Right lobe of liver (tissue), 4 donors: ENCODE measurements at regions not wholly inside any gene's neighbourhood (a gene's known extent, or its start where the extent isn't known, plus 50 kb on each side); places are given as distances from the start of the nearest gene placed in this dataset.

ENCODE experiments used
- POLR2A ChIP-seq: fragments of 450-650 bp; IDR thresholded peaks from one replicate; pipeline ENCODE4 v1.6.1; 2017; ENCODE audit warnings: antibody characterized with exemption, mild to moderate bottlenecking
- TF ChIP-seq, protein P1 (sequence below), 4 donors: fragments of 200-600 bp in 3 of 4; fragments of 450-650 bp in 1 of 4; IDR thresholded peaks; one replicate each; pipeline versions ENCODE4 v1.5.1 to v1.8.0; 2016 to 2022; ENCODE audit warnings: antibody characterized with exemption in 4 of 4, mild to moderate bottlenecking in 2 of 4
- donor health status: DM: no; HTN: no; CAD: no.
- donor health status: DM: no; HTN: no; CAD: no.
- donor health status: DM: no; HTN: yes; CAD: no.

DNA sequence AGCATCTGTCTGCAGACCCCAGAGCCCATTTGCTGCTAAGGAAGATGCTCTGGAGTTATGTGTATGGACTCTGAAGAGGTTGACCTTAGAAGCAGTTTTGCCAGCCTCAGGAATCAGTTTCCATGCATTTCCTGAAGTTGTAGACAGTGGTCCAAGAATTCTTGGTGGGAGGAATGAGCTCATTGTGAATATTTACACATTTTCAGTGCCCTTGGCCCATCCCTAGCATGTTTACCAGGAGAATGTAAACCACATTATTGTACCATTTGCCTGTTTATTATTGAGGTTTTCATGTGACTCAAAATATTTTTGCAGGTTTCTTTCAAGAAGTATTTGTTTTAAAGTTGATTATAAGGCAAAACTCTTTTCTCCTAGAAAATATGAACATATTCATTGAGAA is 93.8 kb downstream of the NXNL2 start:
- TF ChIP-seq, protein P1, sequence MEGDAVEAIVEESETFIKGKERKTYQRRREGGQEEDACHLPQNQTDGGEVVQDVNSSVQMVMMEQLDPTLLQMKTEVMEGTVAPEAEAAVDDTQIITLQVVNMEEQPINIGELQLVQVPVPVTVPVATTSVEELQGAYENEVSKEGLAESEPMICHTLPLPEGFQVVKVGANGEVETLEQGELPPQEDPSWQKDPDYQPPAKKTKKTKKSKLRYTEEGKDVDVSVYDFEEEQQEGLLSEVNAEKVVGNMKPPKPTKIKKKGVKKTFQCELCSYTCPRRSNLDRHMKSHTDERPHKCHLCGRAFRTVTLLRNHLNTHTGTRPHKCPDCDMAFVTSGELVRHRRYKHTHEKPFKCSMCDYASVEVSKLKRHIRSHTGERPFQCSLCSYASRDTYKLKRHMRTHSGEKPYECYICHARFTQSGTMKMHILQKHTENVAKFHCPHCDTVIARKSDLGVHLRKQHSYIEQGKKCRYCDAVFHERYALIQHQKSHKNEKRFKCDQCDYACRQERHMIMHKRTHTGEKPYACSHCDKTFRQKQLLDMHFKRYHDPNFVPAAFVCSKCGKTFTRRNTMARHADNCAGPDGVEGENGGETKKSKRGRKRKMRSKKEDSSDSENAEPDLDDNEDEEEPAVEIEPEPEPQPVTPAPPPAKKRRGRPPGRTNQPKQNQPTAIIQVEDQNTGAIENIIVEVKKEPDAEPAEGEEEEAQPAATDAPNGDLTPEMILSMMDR (IDR thresholded peaks at IDR 0.05): no peak
- TF ChIP-seq POLR2A: no peak
